ENCODE measurements at regions not wholly inside any gene's neighbourhood (a gene's known extent, or its start where the extent isn't known, plus 50 kb on each side); places are given as distances from the start of the nearest gene placed in this dataset.

DNA sequence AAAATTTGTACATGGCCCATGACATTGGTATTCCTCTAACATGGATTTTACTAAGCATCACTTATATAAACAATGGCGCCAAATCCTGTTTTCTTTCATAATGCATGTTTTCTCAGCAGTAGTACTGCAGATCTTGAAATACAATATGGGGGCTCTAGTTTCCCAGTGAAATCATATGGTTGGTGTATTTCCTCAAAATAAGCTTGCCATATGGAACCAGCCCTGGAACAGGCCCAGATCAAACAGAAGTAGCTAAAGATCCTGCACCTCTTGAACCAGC is 163.9 kb downstream of the ZNF608 start:
- Histone ChIP-seq H3K4me3 (ENCODE audit: low read depth, low read length) (no peak overlapping the region), H3K27me3 (ENCODE audit: control insufficient read depth, insufficient read depth, low read length) (no peaks in the 10 kb centered on the region), H3K36me3 (ENCODE audit: control insufficient read depth, insufficient read depth, low read length) (no peaks in the 10 kb centered on the region), H3K27ac (ENCODE audit: insufficient read depth, low read length, poor library complexity, severe bottlenecking) (no peak overlapping the region), H3K9me3 (ENCODE audit: control insufficient read depth in 2 of 2, low read length in 2 of 2) (no peaks in the 10 kb centered on the region), H3K4me1 (ENCODE audit: control insufficient read depth, insufficient read depth, low read length, poor library complexity, severe bottlenecking) (no peaks in the 10 kb centered on the region)
- no peak for ATAC-seq (ENCODE audit: low read depth in 2 of 2)
- Mint-ChIP-seq H3K9me3 (peaks cover 0 to 5% (median 0%) of the 10 kb centered on the region in 7 donors), H3K4me3 (no peak overlapping the region), H3K27me3 (no peaks in the 10 kb centered on the region), H3K4me1 (peaks cover 0 to 25% (median 8%) of the 10 kb centered on the region in 4 donors), H3K36me3 (no peaks in the 10 kb centered on the region), H3K27ac (no peak overlapping the region)
- DNase-seq: no peak

DNA sequence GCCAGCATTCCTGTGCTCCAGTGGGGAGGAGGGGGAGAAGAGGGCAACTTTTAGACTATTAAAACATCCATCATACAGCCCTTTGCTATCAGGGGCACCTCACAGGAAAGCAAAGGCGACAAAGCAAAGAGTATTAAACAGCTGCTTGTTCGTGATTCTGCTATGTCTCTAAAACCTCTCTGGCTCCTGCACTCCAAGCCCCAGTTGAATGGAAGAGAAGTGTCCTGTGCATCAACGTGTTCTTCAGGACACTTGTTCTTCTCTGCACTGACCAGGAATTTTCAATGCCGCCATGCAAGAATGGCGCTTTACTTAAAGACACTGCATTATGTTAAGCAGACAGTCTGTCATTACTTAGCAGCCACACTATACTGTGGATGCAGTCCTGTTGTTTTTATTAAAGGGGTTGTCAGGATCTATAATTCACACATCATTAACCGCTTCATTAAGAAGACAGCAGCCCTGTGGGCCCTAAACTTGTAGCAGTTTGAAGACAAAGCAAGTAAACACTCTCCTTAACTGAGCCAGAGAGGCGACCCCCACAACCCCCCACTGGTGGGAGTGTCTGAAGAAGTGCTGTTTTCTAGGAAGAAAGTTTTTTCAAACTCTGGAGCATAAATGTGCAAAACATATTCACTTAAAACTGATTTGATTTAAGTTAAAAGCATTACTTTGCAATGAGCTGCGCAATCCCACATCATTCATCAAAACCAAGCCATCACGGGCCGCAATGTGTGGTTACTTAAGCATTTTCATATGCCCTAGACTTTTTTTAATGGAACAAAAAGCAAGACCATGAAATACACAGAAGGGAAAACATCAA is 164.5 kb downstream of the ZNF608 start:
- no peak overlapping the region for H3K27ac Mint-ChIP-seq
- Histone ChIP-seq H3K4me1 (ENCODE audit: control insufficient read depth, insufficient read depth, low read length, poor library complexity, severe bottlenecking) (no peaks in the 10 kb centered on the region), H3K36me3 (ENCODE audit: control insufficient read depth, insufficient read depth, low read length) (no peaks in the 10 kb centered on the region), H3K27ac (ENCODE audit: insufficient read depth, low read length, poor library complexity, severe bottlenecking) (no peak overlapping the region), H3K9me3 (ENCODE audit: control insufficient read depth in 2 of 2, low read length in 2 of 2) (no peaks in the 10 kb centered on the region), H3K27me3 (ENCODE audit: control insufficient read depth, insufficient read depth, low read length) (no peaks in the 10 kb centered on the region), H3K4me3 (ENCODE audit: low read depth, low read length) (no peak overlapping the region)
- no peaks in the 10 kb centered on the region for H3K36me3 Mint-ChIP-seq
- DNase-seq (no peak), ATAC-seq (ENCODE audit: low read depth in 2 of 2) (no peak)
- H3K4me1 Mint-ChIP-seq: peaks cover 0 to 25% (median 8%) of the 10 kb centered on the region in 4 donors
- H3K9me3 Mint-ChIP-seq: peaks cover 0 to 5% (median 0%) of the 10 kb centered on the region in 7 donors
- no peaks in the 10 kb centered on the region for H3K27me3 Mint-ChIP-seq
- H3K4me3 Mint-ChIP-seq: peak overlapping the region in 1 of 4 donors; percentile 59

DNA sequence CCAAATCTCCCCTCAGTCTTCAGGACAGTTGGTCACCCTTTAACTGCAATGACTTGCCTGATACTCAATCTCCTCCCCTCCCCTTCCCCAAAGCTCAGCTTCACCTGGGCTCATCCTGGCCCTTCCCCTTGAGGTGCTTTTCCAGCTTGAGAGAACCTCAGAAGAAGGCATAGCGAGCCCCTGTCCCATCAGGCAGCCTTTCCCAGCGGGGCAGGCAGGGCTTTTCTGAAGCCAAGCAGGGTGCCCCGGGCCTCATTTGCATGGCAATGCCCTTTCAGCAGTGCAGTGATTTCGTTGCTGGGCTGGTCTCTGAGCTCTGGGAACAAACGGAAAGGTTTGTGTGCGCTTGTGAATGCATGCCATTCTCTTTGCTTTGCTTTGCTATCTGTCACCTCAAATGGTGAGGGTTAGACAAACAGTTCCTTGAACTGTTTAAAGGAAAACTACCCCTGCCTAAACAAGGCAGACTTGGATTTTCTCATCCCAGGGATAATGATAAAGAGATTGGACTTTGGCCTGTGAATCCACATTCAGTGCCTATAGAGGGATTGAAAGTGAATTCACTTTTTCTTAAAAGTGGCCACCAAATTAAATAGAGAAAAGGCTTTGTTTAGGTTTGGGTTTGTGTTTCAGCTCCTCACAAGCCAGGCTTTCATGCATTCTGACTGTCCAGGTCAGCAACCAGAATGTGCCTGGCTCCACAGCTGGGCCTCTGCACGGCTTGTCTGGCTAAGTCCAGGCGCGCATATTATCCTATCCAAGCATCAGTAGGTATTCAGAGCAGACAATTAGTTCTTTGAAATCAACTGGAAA is 165.3 kb downstream of the ZNF608 start:
- Histone ChIP-seq H3K9me3 (ENCODE audit: control insufficient read depth in 2 of 2, low read length in 2 of 2) (no peaks in the 10 kb centered on the region), H3K27me3 (ENCODE audit: control insufficient read depth, insufficient read depth, low read length) (no peaks in the 10 kb centered on the region), H3K4me1 (ENCODE audit: control insufficient read depth, insufficient read depth, low read length, poor library complexity, severe bottlenecking) (no peaks in the 10 kb centered on the region), H3K36me3 (ENCODE audit: control insufficient read depth, insufficient read depth, low read length) (no peaks in the 10 kb centered on the region), H3K4me3 (ENCODE audit: low read depth, low read length) (no peak overlapping the region), H3K27ac (ENCODE audit: insufficient read depth, low read length, poor library complexity, severe bottlenecking) (no peak overlapping the region)
- peaks cover 4% of the 10 kb centered on the region for H3K27me3 Mint-ChIP-seq
- no peaks in the 10 kb centered on the region for H3K36me3 Mint-ChIP-seq
- no peak for DNase-seq
- peaks cover 0 to 21% (median 8%) of the 10 kb centered on the region in 4 donors for H3K4me1 Mint-ChIP-seq
- no peak overlapping the region for H3K27ac Mint-ChIP-seq
- ATAC-seq (ENCODE audit: low read depth in 2 of 2): no peak
- peaks cover 0 to 5% (median 0%) of the 10 kb centered on the region in 7 donors for H3K9me3 Mint-ChIP-seq
- H3K4me3 Mint-ChIP-seq: no peak overlapping the region

DNA sequence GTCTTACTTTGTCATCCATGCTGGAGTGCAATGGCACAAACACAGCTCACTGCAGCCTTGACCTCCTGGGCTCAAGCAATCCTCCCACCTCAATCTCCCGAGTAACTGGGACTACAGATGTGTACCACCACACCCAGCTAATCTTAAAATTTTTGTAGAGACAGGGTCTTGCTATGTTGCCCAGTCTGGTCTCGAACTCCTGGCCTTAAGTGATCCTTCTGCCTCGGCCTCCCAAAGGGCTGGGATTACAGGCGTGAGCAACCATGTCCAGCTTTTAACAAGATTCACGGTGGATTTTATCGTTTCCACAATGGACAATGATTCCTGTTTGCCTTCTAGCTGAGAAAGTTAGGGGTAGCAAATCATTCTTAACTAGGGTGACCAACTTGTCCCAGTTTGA is 165.9 kb downstream of the ZNF608 start:
- Mint-ChIP-seq H3K9me3 (peaks cover 0 to 5% (median 0%) of the 10 kb centered on the region in 7 donors), H3K4me3 (no peak overlapping the region), H3K4me1 (peaks cover 0 to 21% (median 8%) of the 10 kb centered on the region in 4 donors), H3K27ac (no peak overlapping the region), H3K36me3 (no peaks in the 10 kb centered on the region), H3K27me3 (peaks cover 5% of the 10 kb centered on the region)
- Histone ChIP-seq H3K9me3 (ENCODE audit: control insufficient read depth in 2 of 2, low read length in 2 of 2) (no peaks in the 10 kb centered on the region), H3K4me1 (ENCODE audit: control insufficient read depth, insufficient read depth, low read length, poor library complexity, severe bottlenecking) (no peaks in the 10 kb centered on the region), H3K27me3 (ENCODE audit: control insufficient read depth, insufficient read depth, low read length) (no peaks in the 10 kb centered on the region), H3K27ac (ENCODE audit: insufficient read depth, low read length, poor library complexity, severe bottlenecking) (no peak overlapping the region), H3K36me3 (ENCODE audit: control insufficient read depth, insufficient read depth, low read length) (no peaks in the 10 kb centered on the region), H3K4me3 (ENCODE audit: low read depth, low read length) (no peak overlapping the region)
- ATAC-seq (ENCODE audit: low read depth in 2 of 2) (no peak), DNase-seq (no peak)

DNA sequence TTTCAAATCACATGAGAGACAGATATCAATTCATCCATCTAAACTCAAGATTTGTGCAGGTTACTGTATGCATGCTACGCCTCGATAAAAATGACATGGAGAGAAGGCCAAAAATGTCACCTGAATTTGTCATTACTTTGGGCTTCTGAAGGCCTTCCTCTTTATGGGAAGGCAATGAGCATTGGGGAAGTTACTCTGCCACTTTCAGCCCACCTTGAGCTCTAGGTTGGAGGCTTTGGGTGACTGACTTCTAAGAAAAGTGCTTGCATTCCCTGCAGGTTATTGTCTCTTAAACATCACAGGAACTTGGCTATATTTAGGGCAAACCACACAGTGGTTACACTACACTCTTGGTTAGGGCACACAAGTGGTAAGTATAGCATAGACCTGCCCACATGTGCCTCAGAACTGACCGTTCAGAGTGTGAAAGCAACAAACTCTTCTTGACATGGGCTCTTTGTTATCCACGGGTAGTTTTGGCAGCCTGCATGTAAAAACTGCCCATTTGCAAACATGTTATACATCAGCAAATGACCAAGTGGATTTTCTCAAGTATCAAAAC is 169.5 kb downstream of the ZNF608 start:
- H3K9me3 ChIP-seq (ENCODE audit: control insufficient read depth in 2 of 2, low read length in 2 of 2): no peaks in the 10 kb centered on the region
- H3K4me3 ChIP-seq (ENCODE audit: low read depth, low read length): no peak overlapping the region
- Mint-ChIP-seq H3K27me3 (peaks cover 9% of the 10 kb centered on the region), H3K4me3 (no peak overlapping the region), H3K27ac (no peak overlapping the region), H3K36me3 (no peaks in the 10 kb centered on the region), H3K9me3 (peaks cover 0 to 7% (median 0%) of the 10 kb centered on the region in 7 donors), H3K4me1 (no peaks in the 10 kb centered on the region)
- no peaks in the 10 kb centered on the region for H3K4me1 ChIP-seq (ENCODE audit: control insufficient read depth, insufficient read depth, low read length, poor library complexity, severe bottlenecking)
- no peaks in the 10 kb centered on the region for H3K36me3 ChIP-seq (ENCODE audit: control insufficient read depth, insufficient read depth, low read length)
- DNase-seq (no peak), ATAC-seq (ENCODE audit: low read depth in 2 of 2) (no peak)
- no peak overlapping the region for H3K27ac ChIP-seq (ENCODE audit: insufficient read depth, low read length, poor library complexity, severe bottlenecking)
- no peaks in the 10 kb centered on the region for H3K27me3 ChIP-seq (ENCODE audit: control insufficient read depth, insufficient read depth, low read length)

DNA sequence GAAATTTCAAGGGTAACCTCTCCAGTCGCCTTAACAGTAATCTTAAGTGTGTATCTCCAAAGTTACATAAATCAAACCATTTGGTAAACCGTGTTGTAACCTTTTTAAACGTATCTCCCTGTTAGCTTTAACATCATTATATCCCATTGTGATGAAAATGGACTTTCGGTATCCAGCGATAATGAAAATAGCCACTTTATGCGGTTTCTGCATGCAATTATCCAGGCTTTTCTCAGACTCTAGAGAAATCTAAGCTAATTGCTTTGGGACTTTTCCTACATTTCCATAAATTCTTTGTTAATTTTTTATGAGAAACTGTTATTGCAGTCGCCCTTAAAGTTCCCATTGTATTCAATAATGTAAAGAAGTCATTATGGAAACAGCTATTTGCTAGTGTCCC is 170.7 kb downstream of the ZNF608 start:
- Histone ChIP-seq H3K4me1 (ENCODE audit: control insufficient read depth, insufficient read depth, low read length, poor library complexity, severe bottlenecking) (no peaks in the 10 kb centered on the region), H3K36me3 (ENCODE audit: control insufficient read depth, insufficient read depth, low read length) (no peaks in the 10 kb centered on the region), H3K9me3 (ENCODE audit: control insufficient read depth in 2 of 2, low read length in 2 of 2) (no peaks in the 10 kb centered on the region), H3K27me3 (ENCODE audit: control insufficient read depth, insufficient read depth, low read length) (no peaks in the 10 kb centered on the region), H3K4me3 (ENCODE audit: low read depth, low read length) (no peak overlapping the region), H3K27ac (ENCODE audit: insufficient read depth, low read length, poor library complexity, severe bottlenecking) (no peak overlapping the region)
- H3K36me3 Mint-ChIP-seq: no peaks in the 10 kb centered on the region
- no peak overlapping the region for H3K4me3 Mint-ChIP-seq
- no peaks in the 10 kb centered on the region for H3K4me1 Mint-ChIP-seq
- H3K27me3 Mint-ChIP-seq: peaks cover 9% of the 10 kb centered on the region
- DNase-seq (no peak), ATAC-seq (ENCODE audit: low read depth in 2 of 2) (no peak)
- peaks cover 0 to 7% (median 0%) of the 10 kb centered on the region in 7 donors for H3K9me3 Mint-ChIP-seq
- H3K27ac Mint-ChIP-seq: no peak overlapping the region

DNA sequence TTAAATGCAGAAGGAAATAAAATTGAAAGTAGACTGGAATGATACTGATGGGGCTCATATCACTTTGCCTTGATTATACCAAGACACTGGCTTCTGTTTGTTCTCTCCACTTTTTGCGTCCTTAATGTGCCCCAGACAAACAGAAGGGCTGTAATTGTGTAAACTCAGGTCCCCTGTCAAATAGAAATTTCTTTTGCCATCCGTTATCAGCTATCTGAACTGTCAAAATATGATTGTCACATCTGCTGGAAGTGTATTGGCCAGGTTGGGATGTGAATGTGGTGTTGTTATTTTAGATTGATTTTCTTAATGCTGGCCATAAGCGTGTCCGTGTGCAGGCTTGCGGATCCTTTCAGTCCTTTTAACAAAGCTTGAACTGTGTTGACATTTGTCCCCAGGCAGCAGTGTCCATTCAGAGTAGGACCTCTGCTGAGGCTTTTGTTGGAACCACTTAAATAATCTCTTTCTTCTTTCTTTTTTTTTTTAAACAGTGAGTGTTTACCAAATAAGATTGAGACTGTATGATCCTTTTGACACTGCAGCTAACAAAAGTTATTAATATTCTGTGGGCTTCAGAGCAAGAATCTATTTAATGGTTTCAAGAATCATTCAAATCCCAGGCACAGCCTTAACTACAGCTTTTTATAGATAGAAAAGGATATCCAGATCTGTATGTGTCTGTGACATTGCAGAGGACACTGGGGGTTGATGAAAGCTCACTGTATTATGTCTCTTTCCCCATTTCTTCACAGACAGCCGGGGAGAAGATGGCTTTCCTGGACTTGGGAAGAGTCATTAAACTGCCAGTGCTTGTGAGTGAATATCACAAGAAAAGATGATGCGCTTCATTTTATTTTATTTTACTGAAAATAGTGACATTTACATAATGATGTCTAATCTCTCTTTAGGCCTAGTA is 171.7 kb downstream of the ZNF608 start:
- Mint-ChIP-seq H3K27ac (no peak overlapping the region), H3K27me3 (peaks cover 9% of the 10 kb centered on the region), H3K4me1 (no peaks in the 10 kb centered on the region), H3K36me3 (no peaks in the 10 kb centered on the region), H3K9me3 (peaks cover 0 to 7% (median 0%) of the 10 kb centered on the region in 7 donors), H3K4me3 (no peak overlapping the region)
- ATAC-seq (ENCODE audit: low read depth in 2 of 2) (no peak), DNase-seq (no peak)
- Histone ChIP-seq H3K4me1 (ENCODE audit: control insufficient read depth, insufficient read depth, low read length, poor library complexity, severe bottlenecking) (no peaks in the 10 kb centered on the region), H3K36me3 (ENCODE audit: control insufficient read depth, insufficient read depth, low read length) (no peaks in the 10 kb centered on the region), H3K27ac (ENCODE audit: insufficient read depth, low read length, poor library complexity, severe bottlenecking) (no peak overlapping the region), H3K4me3 (ENCODE audit: low read depth, low read length) (no peak overlapping the region), H3K27me3 (ENCODE audit: control insufficient read depth, insufficient read depth, low read length) (no peaks in the 10 kb centered on the region), H3K9me3 (ENCODE audit: control insufficient read depth in 2 of 2, low read length in 2 of 2) (no peaks in the 10 kb centered on the region)
